Epithelial cell of proximal tubule (primary cell): ENCODE measurements at regions not wholly inside any gene's neighbourhood (a gene's known extent, or its start where the extent isn't known, plus 50 kb on each side); places are given as distances from the start of the nearest gene placed in this dataset.
A peak's percentile ranks its signal among the peaks of the same experiment; 100 is the strongest.
"Not testable (repeated sequence)": the region's sequence is repeated elsewhere in the genome, so short reads cannot be mapped to it uniquely, and the experiment has no call there.

Experiments used
- DNase-seq: peaks from one replicate; pipeline ENCODE4 v3.0.0-alpha.2; 2011; ENCODE audit warnings: low read depth
- H3K4me3 ChIP-seq: 2 replicates; pipeline ENCODE4 v1.5.1; 2011; ENCODE audit warnings: low read depth, mild to moderate bottlenecking, low read length
- CTCF ChIP-seq: conservative IDR thresholded peaks from 2 replicates; pipeline ENCODE4 v1.5.1; 2012; ENCODE audit warnings: low read depth, mild to moderate bottlenecking, low read length

- no peak for TF ChIP-seq CTCF
- H3K4me3 ChIP-seq = no peak overlapping the region
- DNase-seq = peak; percentile 59
Observed at GRCh38 chr1:58855274-58856165, 71.7 kb upstream of the JUN start.

GRCh38 chr1:58856281-58856680, 72.4 kb upstream of the JUN start:
- H3K4me3 ChIP-seq, DNase-seq: not testable (repeated sequence)

GRCh38 chr1:58857680-58858673, 74.1 kb upstream of the JUN start:
- TF ChIP-seq CTCF = no peak
- DNase-seq = peak; percentile 78
- no peak overlapping the region for H3K4me3 ChIP-seq

GRCh38 chr1:58859769-58860485, 76.1 kb upstream of the JUN start:
- no peak for TF ChIP-seq CTCF
- no peak overlapping the region for H3K4me3 ChIP-seq
- DNase-seq = no peak

- H3K4me3 ChIP-seq = no peak overlapping the region
- TF ChIP-seq CTCF = no peak
Observed at GRCh38 chr1:58861076-58861475, 77.2 kb upstream of the JUN start.

GRCh38 chr1:58861506-58861905, 77.7 kb upstream of the JUN start:
- TF ChIP-seq CTCF = no peak
- no peak overlapping the region for H3K4me3 ChIP-seq
- no peak for DNase-seq

More at GRCh38 chr1:58861076-58861475, 77.2 kb upstream of the JUN start:
- DNase-seq = no peak
